ENCODE measurements at regions not wholly inside any gene's neighbourhood (a gene's known extent, or its start where the extent isn't known, plus 50 kb on each side); places are given as distances from the start of the nearest gene placed in this dataset.

DNA sequence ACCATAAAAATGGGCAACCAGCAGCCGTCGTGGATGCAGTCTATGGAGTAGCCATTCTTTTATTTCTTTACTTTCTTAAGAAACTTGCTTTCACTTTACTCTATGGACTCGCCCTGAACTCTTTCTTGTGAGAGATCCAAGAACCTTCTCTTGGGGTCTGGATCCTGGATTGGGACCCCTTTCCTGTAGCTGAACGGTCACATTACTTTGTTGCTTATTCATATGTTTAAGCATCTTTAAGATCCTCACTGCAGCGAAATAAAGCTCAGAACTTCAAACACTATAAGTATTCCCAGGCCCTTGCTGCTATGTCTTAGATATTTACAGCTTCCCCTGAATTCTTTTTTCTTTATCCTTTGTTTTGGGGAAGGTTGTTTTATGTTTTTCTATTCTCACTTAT lies 187.8 kb upstream of the DDI1 start:
- TF ChIP-seq, protein P1, sequence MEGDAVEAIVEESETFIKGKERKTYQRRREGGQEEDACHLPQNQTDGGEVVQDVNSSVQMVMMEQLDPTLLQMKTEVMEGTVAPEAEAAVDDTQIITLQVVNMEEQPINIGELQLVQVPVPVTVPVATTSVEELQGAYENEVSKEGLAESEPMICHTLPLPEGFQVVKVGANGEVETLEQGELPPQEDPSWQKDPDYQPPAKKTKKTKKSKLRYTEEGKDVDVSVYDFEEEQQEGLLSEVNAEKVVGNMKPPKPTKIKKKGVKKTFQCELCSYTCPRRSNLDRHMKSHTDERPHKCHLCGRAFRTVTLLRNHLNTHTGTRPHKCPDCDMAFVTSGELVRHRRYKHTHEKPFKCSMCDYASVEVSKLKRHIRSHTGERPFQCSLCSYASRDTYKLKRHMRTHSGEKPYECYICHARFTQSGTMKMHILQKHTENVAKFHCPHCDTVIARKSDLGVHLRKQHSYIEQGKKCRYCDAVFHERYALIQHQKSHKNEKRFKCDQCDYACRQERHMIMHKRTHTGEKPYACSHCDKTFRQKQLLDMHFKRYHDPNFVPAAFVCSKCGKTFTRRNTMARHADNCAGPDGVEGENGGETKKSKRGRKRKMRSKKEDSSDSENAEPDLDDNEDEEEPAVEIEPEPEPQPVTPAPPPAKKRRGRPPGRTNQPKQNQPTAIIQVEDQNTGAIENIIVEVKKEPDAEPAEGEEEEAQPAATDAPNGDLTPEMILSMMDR (conservative IDR thresholded peaks at IDR 0.05; ENCODE audit: low read depth, low read length), result no peak
- no peak for DNase-seq (ENCODE audit: low read depth)
- H3K4me3 ChIP-seq (ENCODE audit: low read depth, low read length), result no peak overlapping the region

DNA sequence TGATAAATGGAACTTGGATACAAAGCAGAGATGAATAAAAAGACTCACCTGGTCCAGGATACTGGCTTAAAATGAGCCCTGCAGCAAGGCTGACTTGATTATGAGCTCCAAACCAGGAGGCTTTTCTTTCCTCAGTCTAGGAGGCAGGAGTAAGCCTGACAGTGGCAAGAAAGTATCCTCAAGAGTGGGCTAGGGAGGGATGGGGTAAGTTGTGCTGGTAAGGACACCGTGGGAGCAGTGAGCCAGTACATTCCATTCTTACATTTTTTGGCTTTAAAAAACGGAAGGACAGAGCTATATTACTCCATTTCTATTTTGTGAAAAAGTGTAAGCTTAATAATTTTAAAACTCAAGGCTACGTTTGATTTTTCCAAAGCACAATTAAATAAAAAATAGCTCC lies 187.1 kb upstream of the DDI1 start:
- H3K4me3 ChIP-seq (ENCODE audit: low read depth, low read length), result no peak overlapping the region
- DNase-seq (ENCODE audit: low read depth), result no peak
- TF ChIP-seq, protein P1 (conservative IDR thresholded peaks at IDR 0.05; ENCODE audit: low read depth, low read length), result no peak

DNA sequence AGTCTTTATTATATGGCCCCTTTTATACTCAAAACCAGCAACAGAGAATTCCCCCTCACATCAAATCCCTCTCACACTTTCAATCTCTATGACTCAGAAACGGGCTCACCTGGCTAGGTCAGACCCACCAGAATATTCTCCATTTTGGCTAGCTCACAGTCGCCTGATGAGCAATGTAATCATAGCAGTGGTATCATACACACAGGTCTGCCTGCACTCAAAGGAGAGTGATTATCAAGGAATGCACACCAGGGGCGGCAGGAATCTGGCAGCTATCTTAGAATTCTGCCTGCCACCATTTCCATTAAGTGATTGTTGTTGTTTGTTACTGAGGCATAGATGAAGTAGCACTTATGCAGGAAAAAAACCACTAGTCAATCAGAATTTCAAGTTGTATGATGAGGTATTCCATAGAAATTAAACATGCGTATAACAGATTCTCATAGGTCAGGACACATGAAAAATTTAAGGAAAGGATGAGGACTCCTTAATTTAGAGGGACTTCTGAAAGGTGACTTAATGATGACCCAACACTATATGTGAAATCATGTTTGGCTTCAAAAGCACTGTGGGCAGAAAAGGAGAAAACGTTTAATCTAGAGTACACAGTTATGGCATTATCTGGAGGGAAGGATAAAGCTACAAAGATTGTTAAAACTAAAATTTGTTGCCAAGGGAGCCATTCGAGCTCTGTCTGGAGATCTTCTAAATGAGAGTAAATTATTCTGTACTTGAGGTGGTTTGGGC lies 185.8 kb upstream of the DDI1 start:
- DNase-seq (ENCODE audit: low read depth), result peak; percentile 10
- TF ChIP-seq, protein P1 (conservative IDR thresholded peaks at IDR 0.05; ENCODE audit: low read depth, low read length), result no peak
- no peak overlapping the region for H3K4me3 ChIP-seq (ENCODE audit: low read depth, low read length)

DNA sequence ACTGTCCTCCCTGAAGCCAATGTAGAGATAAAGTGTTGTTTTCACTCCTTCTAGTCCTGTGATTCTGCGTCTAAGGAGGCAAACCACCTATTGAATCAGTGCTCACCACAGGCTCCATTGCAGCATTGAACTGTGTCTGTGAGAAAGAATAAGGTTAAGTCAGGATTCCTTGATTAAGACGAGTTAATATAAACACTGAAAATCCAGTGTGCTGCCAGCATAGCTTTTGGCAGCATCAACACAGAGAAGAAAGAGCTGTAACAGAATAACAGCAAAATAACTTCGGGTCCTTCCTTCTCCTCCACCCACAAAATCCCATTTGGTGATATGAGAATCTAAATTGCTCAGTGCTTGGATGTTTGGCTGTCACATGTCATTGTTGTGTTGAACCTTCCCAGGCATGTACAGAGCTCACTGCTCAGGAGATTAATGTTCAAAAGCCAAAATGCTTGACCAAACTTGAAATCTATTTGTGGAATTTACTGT lies 185.2 kb upstream of the DDI1 start:
- no peak overlapping the region for H3K4me3 ChIP-seq (ENCODE audit: low read depth, low read length)
- TF ChIP-seq, protein P1 (conservative IDR thresholded peaks at IDR 0.05; ENCODE audit: low read depth, low read length), result no peak
- peak; percentile 85 for DNase-seq (ENCODE audit: low read depth)

All from epithelial cell of proximal tubule (primary cell).